HG03558 (cell line): ENCODE measurements at regions not wholly inside any gene's neighbourhood (a gene's known extent, or its start where the extent isn't known, plus 50 kb on each side); places are given as distances from the start of the nearest gene placed in this dataset.
A peak's percentile ranks its signal among the peaks of the same experiment; 100 is the strongest.
"Not testable (repeated sequence)": the region's sequence is repeated elsewhere in the genome, so short reads cannot be mapped to it uniquely, and the experiment has no call there.

Source experiments
- ATAC-seq: cut with Tn5 transposase; IDR thresholded peaks from one replicate; pipeline ENCODE4 v1.9.1; 2021; ENCODE audit warnings: moderate number of reproducible peaks; ENCODE audit not compliant: unreplicated experiment; ENCODE audit errors: extremely low read depth

- ATAC-seq: no peak
Measured at GRCh38 chr10:62688971-62689700, 115.4 kb upstream of the ADO start.

GRCh38 chr10:62689712-62690111 lies 114.8 kb upstream of the ADO start:
- no peak for ATAC-seq

GRCh38 chr10:62690703-62691102 lies 113.8 kb upstream of the ADO start:
- no peak for ATAC-seq

DNA sequence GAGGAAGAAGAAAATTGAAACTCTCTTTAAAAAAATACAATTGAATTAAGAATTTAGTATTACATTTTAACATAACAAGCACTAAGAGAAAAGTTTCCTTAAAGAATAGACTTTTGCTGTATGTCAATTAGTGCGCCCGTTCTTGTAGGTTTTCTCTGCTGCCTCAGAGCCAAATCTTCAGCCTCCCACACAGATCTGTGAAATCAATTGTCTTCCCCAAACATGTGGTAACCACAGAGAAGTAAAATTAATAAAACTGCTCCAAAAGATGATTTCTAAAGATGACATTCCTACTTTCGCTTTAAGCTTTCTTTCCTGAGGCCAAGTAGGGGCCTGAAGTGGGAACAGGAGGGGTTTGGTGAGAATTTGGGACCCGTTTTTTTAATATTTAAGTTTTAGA lies 113.2 kb upstream of the ADO start:
- no peak for ATAC-seq

DNA sequence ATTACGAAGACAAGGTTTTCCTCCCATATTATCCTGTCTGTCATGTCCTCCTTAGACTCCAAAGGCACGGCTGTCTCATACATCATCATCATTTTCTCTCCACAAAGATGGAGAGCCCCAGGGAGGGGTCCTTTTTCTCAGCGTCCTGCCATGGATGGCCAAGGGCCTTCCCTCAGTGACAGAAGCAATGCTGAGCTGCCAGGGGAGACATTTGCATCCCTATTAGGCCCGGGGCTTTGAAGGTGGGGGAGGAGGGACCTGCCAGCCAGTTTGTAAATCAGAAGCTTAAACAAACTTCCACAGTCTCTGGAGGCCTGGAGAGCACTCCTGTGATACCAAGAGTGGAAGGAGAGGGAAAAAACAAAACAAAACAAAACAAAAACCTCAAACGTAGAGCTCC lies 112.4 kb upstream of the ADO start:
- ATAC-seq: no peak

GRCh38 chr10:62693306-62693705 lies 111.2 kb upstream of the ADO start:
- ATAC-seq: no peak

DNA sequence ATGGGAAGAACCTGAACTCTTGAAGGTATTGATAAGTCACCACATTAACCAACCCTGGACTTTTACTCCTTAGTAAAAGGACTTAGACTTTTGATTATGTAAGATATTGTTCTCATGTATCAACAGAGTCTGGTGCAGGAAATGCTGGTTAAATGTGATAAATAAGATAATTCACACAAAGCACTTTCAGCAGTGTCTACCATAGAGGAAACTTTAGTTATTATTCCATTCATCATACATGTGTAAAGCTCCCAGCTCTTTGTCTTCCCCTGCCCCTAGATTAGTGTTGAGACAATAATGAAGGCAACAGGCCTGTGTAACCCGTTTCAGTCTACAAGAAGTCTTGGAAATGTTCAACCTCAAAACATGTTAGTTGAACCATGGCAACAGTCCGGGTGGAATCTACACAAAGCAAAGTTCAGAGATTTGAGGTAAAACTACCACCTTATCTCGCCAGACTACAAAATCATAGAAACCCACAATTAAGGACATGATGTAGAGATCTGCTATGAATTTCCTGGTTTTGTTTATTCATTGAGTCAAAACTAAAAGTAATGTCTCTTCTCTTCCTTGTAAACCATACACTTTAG lies 109.9 kb upstream of the ADO start:
- no peak for ATAC-seq

DNA sequence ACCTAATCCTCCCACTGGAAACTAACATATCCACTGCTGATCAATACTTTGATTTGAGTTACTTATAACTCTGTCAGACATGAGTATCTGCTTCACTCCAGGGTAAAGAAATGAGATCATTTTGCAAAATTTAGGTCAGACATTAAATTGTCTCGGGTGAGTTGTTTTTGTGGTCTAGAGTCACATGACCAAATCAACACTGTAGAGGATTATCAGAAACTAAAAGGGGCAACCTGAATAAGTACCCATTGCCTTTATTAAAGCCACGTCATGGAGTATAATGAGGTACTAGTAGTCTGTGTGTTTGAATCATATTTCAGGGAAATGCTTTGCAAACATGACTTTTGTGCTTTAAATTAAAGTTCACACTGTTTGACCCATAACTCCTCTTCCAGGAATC lies 107.7 kb upstream of the ADO start:
- ATAC-seq: no peak

- no peak for ATAC-seq
Measured at GRCh38 chr10:62699148-62699547, 105.4 kb upstream of the ADO start.

GRCh38 chr10:62704121-62704520 lies 100.4 kb upstream of the ADO start:
- not testable (repeated sequence) for ATAC-seq

DNA sequence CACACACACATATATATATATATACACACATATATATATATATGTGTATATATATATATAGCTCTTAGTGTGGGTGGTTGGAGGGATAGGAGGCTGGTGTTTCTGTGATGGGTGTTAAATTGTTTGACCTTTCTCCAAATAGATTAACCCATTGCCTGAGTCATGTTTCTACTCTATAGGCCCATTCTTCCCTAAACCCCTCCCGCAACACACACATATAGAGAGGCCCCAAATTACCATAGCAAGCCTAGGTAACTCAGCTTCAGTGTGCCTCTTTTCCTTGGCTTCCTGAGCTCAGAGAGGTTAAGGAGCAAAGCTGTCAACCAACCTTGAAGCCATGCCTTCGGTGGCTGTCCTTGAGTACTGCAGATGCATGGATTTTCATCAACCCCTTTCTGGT lies 98.7 kb upstream of the ADO start:
- no peak for ATAC-seq

GRCh38 chr10:62707810-62708209 lies 96.7 kb upstream of the ADO start:
- ATAC-seq: no peak

DNA sequence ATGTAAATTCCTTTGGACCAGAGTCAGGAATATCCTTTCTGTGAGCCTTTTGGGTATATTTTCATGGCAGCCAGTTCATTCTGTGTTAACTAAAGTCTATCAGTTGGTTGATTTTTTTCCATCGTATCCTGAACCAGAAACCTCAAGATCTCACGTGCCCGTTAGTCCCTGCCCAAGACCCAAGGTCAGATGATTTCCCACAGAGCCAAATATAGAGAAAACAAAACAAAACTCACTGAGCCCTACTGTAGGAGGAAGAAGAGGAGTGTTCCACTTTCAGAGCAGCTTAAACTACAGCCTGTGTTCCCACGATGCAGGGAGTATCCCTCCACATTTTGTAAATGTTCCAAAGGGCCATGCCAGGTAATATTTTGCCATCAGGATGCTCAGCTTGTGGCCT lies 96.0 kb upstream of the ADO start:
- no peak for ATAC-seq

DNA sequence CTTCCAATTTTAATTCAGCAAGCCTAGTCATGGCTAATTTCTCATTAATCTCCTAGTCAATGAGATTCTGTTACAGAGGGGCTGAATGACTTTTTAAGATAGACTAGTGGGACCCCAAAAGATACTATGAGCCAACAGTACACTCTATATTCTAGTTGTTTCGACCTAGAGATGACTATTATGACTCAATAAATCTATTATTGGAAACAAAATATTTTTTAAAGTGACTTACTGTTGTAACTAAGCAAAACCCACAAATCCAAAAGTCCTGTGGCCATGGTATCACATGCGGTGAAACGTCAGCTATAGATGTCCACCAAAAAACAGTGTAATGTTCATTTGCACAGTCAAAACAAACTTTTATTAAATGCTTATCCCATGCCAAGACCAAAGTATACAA lies 95.3 kb upstream of the ADO start:
- no peak for ATAC-seq

DNA sequence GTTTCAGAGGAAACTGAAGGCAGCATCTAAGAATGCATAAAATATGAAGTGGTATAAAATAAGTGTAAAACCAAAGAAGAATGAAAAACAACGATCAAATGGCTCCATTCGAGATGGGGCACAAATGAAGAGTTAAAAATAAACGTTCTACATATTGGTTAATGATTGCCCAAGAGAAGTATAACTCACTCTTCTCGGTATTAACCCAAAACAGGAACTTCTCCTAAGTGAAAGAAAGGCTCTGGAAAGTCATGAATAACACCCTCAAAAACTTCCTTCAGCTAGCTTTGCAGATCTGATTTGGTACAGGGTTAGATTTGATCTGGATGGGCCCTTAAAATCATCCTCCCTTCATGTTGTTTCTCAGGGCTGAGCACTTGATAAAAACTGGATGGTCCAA lies 94.3 kb upstream of the ADO start:
- ATAC-seq: no peak

DNA sequence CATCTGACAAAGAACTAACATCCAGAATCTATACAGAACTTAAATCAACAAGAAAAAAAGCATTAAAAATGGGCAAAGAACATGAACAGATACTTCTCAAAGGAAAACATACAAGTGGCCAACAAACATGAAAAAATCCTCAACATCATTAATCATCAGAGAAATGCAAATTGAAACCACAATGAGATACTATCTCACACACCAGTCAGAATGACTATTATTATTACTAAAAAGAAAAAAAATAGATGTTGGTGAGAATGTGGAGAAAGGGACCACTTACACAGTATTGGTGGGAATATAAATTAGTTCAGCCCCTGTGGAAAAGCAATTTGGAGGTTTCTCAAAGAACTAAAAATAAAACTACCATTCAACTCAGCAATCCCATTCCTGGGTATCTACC lies 89.1 kb upstream of the ADO start:
- ATAC-seq: no peak

- no peak for ATAC-seq
Measured at GRCh38 chr10:62718585-62718984, 85.9 kb upstream of the ADO start.

DNA sequence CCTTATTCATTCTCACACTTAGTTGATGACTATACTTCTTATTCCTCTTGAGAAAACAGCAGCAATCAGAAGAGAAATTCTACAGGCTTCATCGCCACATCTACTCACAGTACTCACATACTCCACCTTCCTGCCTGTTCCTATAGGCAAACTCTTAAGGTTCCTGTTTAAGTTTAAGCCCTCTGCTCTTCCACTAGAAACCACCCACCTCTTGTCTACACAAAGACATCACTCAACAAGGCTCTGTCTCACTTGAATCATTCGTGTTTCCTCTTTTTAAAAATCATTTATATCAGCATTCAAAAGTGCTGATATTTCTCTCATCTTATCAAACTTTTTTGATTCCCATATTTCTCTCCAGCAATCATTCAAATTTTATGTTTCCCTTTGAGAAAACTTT lies 85.5 kb upstream of the ADO start:
- no peak for ATAC-seq

DNA sequence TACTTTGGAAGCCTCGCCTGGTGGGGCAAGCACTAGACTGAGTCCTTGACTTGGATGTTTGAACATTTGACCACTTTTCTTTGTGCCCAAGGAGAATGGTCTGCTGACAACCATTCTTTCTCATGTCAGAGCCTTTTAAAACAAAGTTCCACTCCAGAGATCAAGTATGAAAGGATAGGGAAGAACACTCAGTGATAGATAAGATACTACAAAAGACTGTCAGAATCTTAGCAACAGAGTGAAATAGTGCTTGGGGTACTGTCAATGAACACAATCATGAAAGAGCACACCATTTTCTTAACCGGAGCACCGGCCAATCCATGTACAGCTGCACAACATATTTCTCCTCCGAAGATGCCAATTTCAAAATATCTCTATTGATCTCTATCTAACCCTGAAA lies 82.8 kb upstream of the ADO start:
- no peak for ATAC-seq

DNA sequence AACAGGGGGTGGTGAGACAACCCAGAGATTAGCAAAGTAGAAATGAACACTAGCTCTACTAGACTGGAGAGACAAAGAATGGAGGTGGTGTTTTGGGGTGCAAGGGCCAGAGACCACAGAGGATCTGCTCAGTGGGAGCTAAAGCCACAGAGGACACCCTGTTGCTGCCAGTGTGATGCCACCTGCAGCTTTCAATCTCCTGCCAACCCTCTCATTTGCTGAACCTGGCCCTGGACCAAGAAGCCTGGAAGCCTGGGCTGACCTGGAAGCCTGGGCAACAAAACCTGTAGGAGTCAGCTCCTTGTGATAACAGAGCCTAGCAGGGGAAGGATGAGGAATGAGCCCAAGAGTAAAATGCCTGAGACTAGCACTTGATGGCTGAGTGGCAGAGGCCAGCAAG lies 81.1 kb upstream of the ADO start:
- no peak for ATAC-seq

DNA sequence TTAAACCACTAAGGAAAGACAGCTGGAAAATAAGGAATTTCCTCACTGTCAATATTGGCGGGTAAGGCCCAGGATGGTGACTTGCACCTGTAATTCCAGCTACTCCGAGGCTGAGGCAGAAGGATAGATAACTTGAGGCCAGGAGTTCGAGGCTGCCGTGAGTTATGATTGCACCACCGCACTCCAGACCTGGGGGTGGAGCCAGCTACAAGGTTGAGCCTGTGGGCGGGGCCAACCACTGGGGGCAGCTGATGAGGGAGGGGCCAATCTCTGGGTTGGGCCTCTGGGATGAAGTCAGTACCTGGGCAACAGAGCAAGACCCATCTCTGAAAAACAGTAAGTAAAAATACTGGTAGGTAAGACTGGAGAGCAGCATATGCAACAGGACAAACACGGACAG lies 80.1 kb upstream of the ADO start:
- no peak for ATAC-seq

DNA sequence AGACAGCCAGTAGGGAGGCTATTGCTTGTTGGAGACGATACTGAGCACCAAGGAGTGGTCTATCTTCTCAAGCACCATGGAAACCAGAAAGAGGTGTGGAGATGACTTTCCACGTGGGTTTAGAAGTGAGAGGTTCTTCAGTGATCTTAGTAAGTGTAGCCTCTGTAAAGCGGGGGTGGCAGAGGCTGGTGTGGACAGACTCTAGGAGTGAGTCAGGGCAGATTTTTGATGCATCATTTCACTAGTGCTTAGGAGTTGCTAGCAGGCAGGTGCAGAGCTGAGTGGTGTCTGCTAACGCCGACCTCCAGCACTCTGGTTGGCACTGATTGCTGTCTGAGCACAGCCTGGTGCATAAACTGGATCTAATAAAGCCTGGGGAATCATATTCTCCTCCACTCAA lies 78.4 kb upstream of the ADO start:
- ATAC-seq: peak; percentile 94
